Chondrocyte (in vitro differentiated cells): ENCODE measurements at regions not wholly inside any gene's neighbourhood (a gene's known extent, or its start where the extent isn't known, plus 50 kb on each side); places are given as distances from the start of the nearest gene placed in this dataset.
"Not testable (repeated sequence)": the region's sequence is repeated elsewhere in the genome, so short reads cannot be mapped to it uniquely, and the experiment has no call there.

ENCODE experiments used
- DNase-seq: peaks from one replicate; pipeline ENCODE4 v3.0.0; 2021; ENCODE audit warnings: mixed read lengths, low spot score
- H3K27ac Mint-ChIP-seq: one replicate; pipeline ENCODE4 v1.8.0; 2021; ENCODE audit warnings: mild to moderate bottlenecking, moderate library complexity, mixed read lengths; ENCODE audit not compliant: unreplicated experiment
- H3K27me3 Mint-ChIP-seq: 2 replicates; pipeline ENCODE4 v1.8.0; 2021; ENCODE audit warnings: low read depth, mixed read lengths
- H3K36me3 Mint-ChIP-seq: 2 replicates; pipeline ENCODE4 v1.8.0; 2021; ENCODE audit warnings: low read depth, mixed read lengths
- H3K4me1 Mint-ChIP-seq: 2 replicates; pipeline ENCODE4 v1.8.0; 2021; ENCODE audit warnings: low read depth, mild to moderate bottlenecking, mixed read lengths
- H3K4me3 Mint-ChIP-seq: one replicate; pipeline ENCODE4 v1.8.0; 2021; ENCODE audit warnings: mild to moderate bottlenecking, moderate library complexity, mixed read lengths; ENCODE audit not compliant: unreplicated experiment
- H3K9me3 Mint-ChIP-seq: 2 replicates; pipeline ENCODE4 v1.8.0; 2021; ENCODE audit warnings: low read depth, mixed read lengths
- TF ChIP-seq, protein P1 (sequence below): fragments of 200-600 bp; sonication (generic); IDR thresholded peaks from 2 replicates; pipeline ENCODE4 v1.5.0; 2021; ENCODE audit warnings: antibody characterized with exemption, mild to moderate bottlenecking, moderate library complexity

DNA sequence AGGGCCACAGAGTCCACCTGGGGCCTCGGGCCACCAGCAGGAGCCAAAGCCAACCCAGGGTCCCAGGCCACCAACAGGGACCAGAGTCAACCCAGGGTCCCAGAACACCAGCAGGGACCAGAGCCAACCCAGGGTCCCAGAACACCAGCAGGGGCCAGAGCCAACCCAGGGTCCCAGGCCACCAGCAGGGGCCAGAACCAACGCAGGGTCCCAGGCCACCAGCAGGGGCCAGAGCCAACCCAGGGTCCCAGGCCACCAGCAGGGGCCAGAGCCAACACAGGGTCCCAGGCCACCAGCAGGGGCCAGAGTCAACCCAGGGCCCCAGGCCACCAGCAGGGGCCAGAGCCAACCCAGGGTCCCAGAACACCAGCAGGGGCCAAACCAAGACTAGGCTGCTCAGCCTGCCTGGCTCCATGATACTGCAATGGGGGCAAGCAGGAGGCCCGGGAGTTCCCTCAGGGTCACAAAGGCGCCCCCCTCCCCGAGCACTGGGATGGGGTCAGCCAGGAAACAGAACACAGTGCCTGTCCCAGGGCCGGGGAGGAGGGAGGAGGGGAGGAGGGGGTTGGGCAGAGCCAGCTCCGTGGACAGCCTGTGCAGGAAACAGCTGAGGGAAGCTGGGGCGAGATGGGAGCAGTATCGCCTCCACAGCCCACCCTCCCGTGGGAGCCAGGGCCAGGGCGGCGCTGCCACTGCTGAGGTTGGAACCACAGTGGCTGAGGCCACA is 62.0 kb upstream of the PRR5 start:
- H3K27me3 Mint-ChIP-seq, result peaks cover 9% of the 10 kb centered on the region
- H3K9me3 Mint-ChIP-seq, result no peaks in the 10 kb centered on the region
- no peak overlapping the region for H3K4me3 Mint-ChIP-seq
- DNase-seq, result peak; percentile 59
- no peaks in the 10 kb centered on the region for H3K36me3 Mint-ChIP-seq
- H3K27ac Mint-ChIP-seq, result peak overlapping the region; percentile 22
- peaks cover 21% of the 10 kb centered on the region for H3K4me1 Mint-ChIP-seq
- TF ChIP-seq, protein P1, sequence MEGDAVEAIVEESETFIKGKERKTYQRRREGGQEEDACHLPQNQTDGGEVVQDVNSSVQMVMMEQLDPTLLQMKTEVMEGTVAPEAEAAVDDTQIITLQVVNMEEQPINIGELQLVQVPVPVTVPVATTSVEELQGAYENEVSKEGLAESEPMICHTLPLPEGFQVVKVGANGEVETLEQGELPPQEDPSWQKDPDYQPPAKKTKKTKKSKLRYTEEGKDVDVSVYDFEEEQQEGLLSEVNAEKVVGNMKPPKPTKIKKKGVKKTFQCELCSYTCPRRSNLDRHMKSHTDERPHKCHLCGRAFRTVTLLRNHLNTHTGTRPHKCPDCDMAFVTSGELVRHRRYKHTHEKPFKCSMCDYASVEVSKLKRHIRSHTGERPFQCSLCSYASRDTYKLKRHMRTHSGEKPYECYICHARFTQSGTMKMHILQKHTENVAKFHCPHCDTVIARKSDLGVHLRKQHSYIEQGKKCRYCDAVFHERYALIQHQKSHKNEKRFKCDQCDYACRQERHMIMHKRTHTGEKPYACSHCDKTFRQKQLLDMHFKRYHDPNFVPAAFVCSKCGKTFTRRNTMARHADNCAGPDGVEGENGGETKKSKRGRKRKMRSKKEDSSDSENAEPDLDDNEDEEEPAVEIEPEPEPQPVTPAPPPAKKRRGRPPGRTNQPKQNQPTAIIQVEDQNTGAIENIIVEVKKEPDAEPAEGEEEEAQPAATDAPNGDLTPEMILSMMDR, result no peak

GRCh38 chr22:44638971-44639760 is 62.8 kb upstream of the PRR5 start:
- Mint-ChIP-seq H3K36me3 (no peaks in the 10 kb centered on the region), H3K4me1 (peaks cover 21% of the 10 kb centered on the region), H3K27ac (peak overlapping the region; percentile 76), H3K27me3 (peaks cover 2% of the 10 kb centered on the region), H3K9me3 (no peaks in the 10 kb centered on the region), H3K4me3 (no peak overlapping the region)
- TF ChIP-seq, protein P1, result no peak
- peak; percentile 82 for DNase-seq

GRCh38 chr22:44636502-44637206 is 65.3 kb upstream of the PRR5 start:
- DNase-seq, H3K27ac Mint-ChIP-seq, H3K4me3 Mint-ChIP-seq, H3K9me3 Mint-ChIP-seq, H3K36me3 Mint-ChIP-seq, H3K27me3 Mint-ChIP-seq: not testable (repeated sequence)
- H3K4me1 Mint-ChIP-seq, result peaks cover 17% of the 10 kb centered on the region

- H3K4me1 Mint-ChIP-seq, result peaks cover 17% of the 10 kb centered on the region
- H3K36me3 Mint-ChIP-seq, H3K27me3 Mint-ChIP-seq, H3K9me3 Mint-ChIP-seq, H3K27ac Mint-ChIP-seq, H3K4me3 Mint-ChIP-seq: not testable (repeated sequence)
- peak; percentile 25 for DNase-seq
These were observed 66.4 kb upstream of the PRR5 start for GRCh38 chr22:44635567-44635966.

GRCh38 chr22:44634426-44635321 is 67.3 kb upstream of the PRR5 start:
- no peak overlapping the region for H3K4me3 Mint-ChIP-seq
- H3K27ac Mint-ChIP-seq, result no peak overlapping the region
- TF ChIP-seq, protein P1, result no peak
- peaks cover 7% of the 10 kb centered on the region for H3K9me3 Mint-ChIP-seq
- H3K27me3 Mint-ChIP-seq, result peaks cover 5% of the 10 kb centered on the region
- DNase-seq, result peak; percentile 49
- H3K36me3 Mint-ChIP-seq, result peaks cover 5% of the 10 kb centered on the region
- peaks cover 16% of the 10 kb centered on the region for H3K4me1 Mint-ChIP-seq
